ENCODE measurements at regions not wholly inside any gene's neighbourhood (a gene's known extent, or its start where the extent isn't known, plus 50 kb on each side); places are given as distances from the start of the nearest gene placed in this dataset.
"Not testable (repeated sequence)": the region's sequence is repeated elsewhere in the genome, so short reads cannot be mapped to it uniquely, and the experiment has no call there.

- Histone ChIP-seq H3K79me2 (replicated peaks; ENCODE audit: insufficient read depth, low read length) (no peaks in the 10 kb centered on the region), H3K4me2 (ENCODE audit: low read length) (no peak overlapping the region), H3K9ac (ENCODE audit: low read length) (no peak overlapping the region), H2AFZ (ENCODE audit: low read depth, low read length) (no peak overlapping the region), H3K9me3 (ENCODE audit: low read length) (no peaks in the 10 kb centered on the region), H3K27me3 (ENCODE audit: insufficient read depth, low read depth, low read length) (no peaks in the 10 kb centered on the region), H3K27ac (ENCODE audit: low read length) (no peak overlapping the region), H3K9me2 (ENCODE audit: insufficient read depth, low read length) (no peaks in the 10 kb centered on the region), H3F3A (ENCODE audit: insufficient read depth, low read length, poor library complexity, severe bottlenecking) (no peaks in the 10 kb centered on the region), H3K4me3 (ENCODE audit: low read length) (no peak overlapping the region), H3K36me3 (ENCODE audit: insufficient read depth, low read length) (no peaks in the 10 kb centered on the region), H4K20me1 (ENCODE audit: insufficient read depth) (no peaks in the 10 kb centered on the region)
- TF ChIP-seq EP300 (conservative IDR thresholded peaks at IDR 0.05; ENCODE audit: poor library complexity, severe bottlenecking) (no peak), TAF1 (IDR thresholded peaks at IDR 0.05; ENCODE audit: low read depth) (no peak), REST (IDR thresholded peaks at IDR 0.05; ENCODE audit: borderline replicate concordance) (no peak), RAD21 (conservative IDR thresholded peaks at IDR 0.05) (no peak), EZH2 (IDR thresholded peaks at IDR 0.05; ENCODE audit: borderline replicate concordance, insufficient read depth, low read length, poor library complexity, severe bottlenecking) (no peak), SMC3 (conservative IDR thresholded peaks at IDR 0.05; ENCODE audit: poor library complexity) (no peak), POLR2AphosphoS5 (IDR thresholded peaks at IDR 0.05) (no peak), CTCF (IDR thresholded peaks at IDR 0.05; ENCODE audit: poor library complexity, severe bottlenecking) (no peak), MXI1 (conservative IDR thresholded peaks at IDR 0.05; ENCODE audit: poor library complexity, severe bottlenecking) (no peak)
Measured at GRCh38 chr3:74000725-74001124, 376.0 kb upstream of the PDZRN3 start.

- no peaks in the 10 kb centered on the region for H3K9me2 ChIP-seq (ENCODE audit: insufficient read depth, low read length)
- H4K20me1 ChIP-seq (ENCODE audit: insufficient read depth), result no peaks in the 10 kb centered on the region
- H3K27ac ChIP-seq (ENCODE audit: low read length), result no peak overlapping the region
- H3K4me2 ChIP-seq (ENCODE audit: low read length), result no peak overlapping the region
- H3K9ac ChIP-seq (ENCODE audit: low read length), result no peak overlapping the region
- H3K36me3 ChIP-seq (ENCODE audit: insufficient read depth, low read length), result no peaks in the 10 kb centered on the region
- no peaks in the 10 kb centered on the region for H3K79me2 ChIP-seq (replicated peaks; ENCODE audit: insufficient read depth, low read length)
- no peak overlapping the region for H3K4me3 ChIP-seq (ENCODE audit: low read length)
- no peaks in the 10 kb centered on the region for H3F3A ChIP-seq (ENCODE audit: insufficient read depth, low read length, poor library complexity, severe bottlenecking)
- TF ChIP-seq SMC3 (conservative IDR thresholded peaks at IDR 0.05; ENCODE audit: poor library complexity), result no peak
- TF ChIP-seq EZH2 (IDR thresholded peaks at IDR 0.05; ENCODE audit: borderline replicate concordance, insufficient read depth, low read length, poor library complexity, severe bottlenecking), result no peak
- TF ChIP-seq MXI1 (conservative IDR thresholded peaks at IDR 0.05; ENCODE audit: poor library complexity, severe bottlenecking), result no peak
- no peak for TF ChIP-seq EP300 (conservative IDR thresholded peaks at IDR 0.05; ENCODE audit: poor library complexity, severe bottlenecking)
- no peak for TF ChIP-seq REST (IDR thresholded peaks at IDR 0.05; ENCODE audit: borderline replicate concordance)
- H3K27me3 ChIP-seq (ENCODE audit: insufficient read depth, low read depth, low read length), result no peaks in the 10 kb centered on the region
- H2AFZ ChIP-seq (ENCODE audit: low read depth, low read length), result no peak overlapping the region
- H3K9me3 ChIP-seq (ENCODE audit: low read length), result no peaks in the 10 kb centered on the region
Measured at GRCh38 chr3:73999501-73999900, 374.8 kb upstream of the PDZRN3 start.

- not testable (repeated sequence) for H3K4me2 ChIP-seq (ENCODE audit: low read length); H3K9me2 ChIP-seq (ENCODE audit: insufficient read depth, low read length); H3K4me3 ChIP-seq (ENCODE audit: low read length); H3K27ac ChIP-seq (ENCODE audit: low read length); H3F3A ChIP-seq (ENCODE audit: insufficient read depth, low read length, poor library complexity, severe bottlenecking); H2AFZ ChIP-seq (ENCODE audit: low read depth, low read length); H3K79me2 ChIP-seq (replicated peaks; ENCODE audit: insufficient read depth, low read length); H3K9me3 ChIP-seq (ENCODE audit: low read length); H3K27me3 ChIP-seq (ENCODE audit: insufficient read depth, low read depth, low read length); H3K9ac ChIP-seq (ENCODE audit: low read length); H3K36me3 ChIP-seq (ENCODE audit: insufficient read depth, low read length); H4K20me1 ChIP-seq (ENCODE audit: insufficient read depth)
Measured at GRCh38 chr3:73990691-73991090, 365.9 kb upstream of the PDZRN3 start.
